NCI-H2196 treated with DMSO at 0.1 percent for 48 hours (cell line): ENCODE measurements at regions not wholly inside any gene's neighbourhood (a gene's known extent, or its start where the extent isn't known, plus 50 kb on each side); places are given as distances from the start of the nearest gene placed in this dataset.

Experiments used
- DNase-seq: peaks from one replicate; lab custom pipeline; 2025; ENCODE audit not compliant: unreplicated experiment; lab: John Stamatoyannopoulos, UW

GRCh38 chr13:105428811-105429210 lies 1106.7 kb downstream of the EFNB2 start:
- no peak for DNase-seq

- DNase-seq: no peak
Observed at GRCh38 chr13:105426441-105426840, 1109.0 kb downstream of the EFNB2 start.

- no peak for DNase-seq
Observed at GRCh38 chr13:105414639-105415038, 1120.8 kb downstream of the EFNB2 start.

GRCh38 chr13:105412171-105412570 lies 1123.3 kb downstream of the EFNB2 start:
- DNase-seq: no peak

GRCh38 chr13:105410602-105411001 lies 1124.9 kb downstream of the EFNB2 start:
- DNase-seq: no peak

GRCh38 chr13:105406551-105406950 lies 1128.9 kb downstream of the EFNB2 start:
- DNase-seq: no peak

GRCh38 chr13:105403086-105403485 lies 1132.4 kb downstream of the EFNB2 start:
- DNase-seq: no peak

- no peak for DNase-seq
Observed at GRCh38 chr13:105395041-105395440, 1140.4 kb downstream of the EFNB2 start.

GRCh38 chr13:105389373-105389772 lies 1146.1 kb downstream of the EFNB2 start:
- no peak for DNase-seq

GRCh38 chr13:105377452-105377851 lies 1158.0 kb downstream of the EFNB2 start:
- DNase-seq: no peak

GRCh38 chr13:105370011-105370650 lies 1165.3 kb downstream of the EFNB2 start:
- no peak for DNase-seq

- DNase-seq: no peak
Observed at GRCh38 chr13:105368781-105369180, 1166.7 kb downstream of the EFNB2 start.

GRCh38 chr13:105365831-105366230 lies 1169.6 kb downstream of the EFNB2 start:
- no peak for DNase-seq

GRCh38 chr13:105365021-105365550 lies 1170.4 kb downstream of the EFNB2 start:
- DNase-seq: no peak

- DNase-seq: no peak
Observed at GRCh38 chr13:105364191-105364590, 1171.3 kb downstream of the EFNB2 start.

- DNase-seq: no peak
Observed at GRCh38 chr13:105363261-105364190, 1171.9 kb downstream of the EFNB2 start.

- DNase-seq: no peak
Observed at GRCh38 chr13:105353654-105354053, 1181.8 kb downstream of the EFNB2 start.

GRCh38 chr13:105349082-105349723 lies 1186.3 kb downstream of the EFNB2 start:
- no peak for DNase-seq

GRCh38 chr13:105346141-105346775 lies 1189.2 kb downstream of the EFNB2 start:
- no peak for DNase-seq

- no peak for DNase-seq
Observed at GRCh38 chr13:105345730-105346129, 1189.7 kb downstream of the EFNB2 start.

- DNase-seq: no peak
Observed at GRCh38 chr13:105345131-105345530, 1190.3 kb downstream of the EFNB2 start.
